Fibroblast of gingiva (primary cell): ENCODE measurements at regions not wholly inside any gene's neighbourhood (a gene's known extent, or its start where the extent isn't known, plus 50 kb on each side); places are given as distances from the start of the nearest gene placed in this dataset.
"Not testable (repeated sequence)": the region's sequence is repeated elsewhere in the genome, so short reads cannot be mapped to it uniquely, and the experiment has no call there.

Experiments
- DNase-seq: peaks from one replicate; pipeline ENCODE4 v3.0.0-alpha.2; 2011; ENCODE audit warnings: low read depth

DNA sequence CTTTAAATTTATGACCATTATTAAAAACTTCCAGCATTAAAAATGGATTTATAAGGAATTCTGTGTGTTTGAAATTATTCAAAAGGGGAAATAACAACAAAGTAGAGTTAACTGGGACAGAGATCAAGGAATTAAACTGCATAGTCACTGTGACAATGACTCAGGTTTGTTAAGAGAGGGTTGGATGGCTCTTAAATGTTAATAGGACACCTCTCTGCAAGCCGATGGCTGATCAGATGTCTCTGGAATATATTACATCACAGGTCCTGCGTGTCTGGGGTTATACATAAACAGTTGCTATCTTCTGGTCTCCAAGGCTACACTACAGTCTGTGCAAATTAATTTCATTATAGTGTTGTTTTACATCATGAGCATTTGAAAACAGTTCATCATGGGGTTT, 574.3 kb downstream of the COL12A1 start:
- peak; percentile 52 for DNase-seq

DNA sequence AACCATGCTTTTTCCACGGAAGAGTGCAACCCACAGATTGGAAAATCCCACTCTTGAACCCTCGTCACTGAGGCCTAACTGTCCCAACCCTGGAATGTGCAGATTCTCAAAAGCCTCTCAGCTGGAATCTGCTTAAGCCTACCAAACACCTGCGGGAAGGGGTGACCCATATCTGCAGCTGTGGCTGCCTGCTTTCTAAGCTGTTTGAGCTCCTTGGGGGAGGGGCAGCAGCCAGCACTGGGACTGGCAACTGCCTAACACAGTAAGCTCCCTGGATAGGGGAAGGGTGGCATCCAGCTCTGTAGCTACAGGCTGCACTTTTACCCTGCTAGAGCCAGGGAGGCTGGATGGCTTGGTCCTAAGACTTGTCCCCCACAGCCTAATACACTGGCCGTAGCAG, 579.6 kb downstream of the COL12A1 start:
- no peak for DNase-seq

DNA sequence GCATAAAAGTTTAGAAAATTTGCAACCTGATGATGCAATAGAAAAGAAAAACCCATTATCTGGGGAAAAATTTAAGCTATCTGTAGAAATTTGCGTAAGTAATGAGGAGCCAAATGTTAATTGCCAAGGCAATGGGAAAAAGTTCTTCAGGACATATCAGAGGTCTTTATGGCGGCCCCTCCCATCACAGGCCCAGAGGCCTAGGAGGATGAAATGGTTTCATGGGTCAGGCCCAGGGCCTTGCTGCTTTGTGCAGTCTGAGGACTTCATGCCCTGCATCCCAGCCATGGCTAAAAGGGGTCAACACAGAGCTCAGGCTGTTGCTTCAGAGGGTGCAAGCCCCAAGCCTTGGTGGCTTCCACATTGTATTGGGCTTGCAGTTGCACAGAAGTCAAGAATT, 582.8 kb downstream of the COL12A1 start:
- DNase-seq = no peak

DNA sequence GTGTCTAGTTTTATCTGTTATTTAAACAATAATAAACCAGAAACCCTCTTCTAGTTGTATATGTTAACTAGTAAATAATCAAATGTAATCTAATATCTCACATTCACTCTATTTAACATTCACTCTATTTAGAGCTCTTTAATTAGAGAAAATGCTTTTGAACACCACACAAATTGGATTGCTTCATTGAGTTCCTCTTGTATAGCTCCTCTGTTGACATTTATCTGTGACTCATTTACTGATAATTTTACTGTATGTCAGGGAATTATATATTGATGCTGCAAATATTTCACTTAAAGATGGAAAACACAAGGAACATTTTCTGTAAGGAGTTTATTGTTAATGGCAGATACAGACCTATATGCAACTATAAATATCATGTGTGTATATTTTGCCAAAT, 594.6 kb downstream of the COL12A1 start:
- no peak for DNase-seq

DNA sequence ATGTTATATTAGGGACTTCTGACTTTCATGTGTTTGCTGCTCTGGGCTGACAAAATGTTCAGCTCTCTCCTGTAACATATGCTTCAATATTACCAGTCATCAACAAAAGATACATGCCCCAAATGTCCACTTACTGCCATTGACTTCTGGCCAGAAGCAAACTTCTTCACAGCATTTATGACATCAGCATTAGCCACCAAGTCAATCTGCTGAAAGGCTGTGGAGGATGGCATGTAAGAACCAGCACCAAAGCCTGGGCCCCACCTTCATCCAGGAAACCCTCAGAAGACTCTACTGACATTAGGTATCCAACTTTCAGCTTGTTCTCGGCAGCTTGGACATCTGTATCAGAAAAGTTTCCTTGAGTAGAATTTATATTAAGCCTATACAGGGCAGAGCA, 595.5 kb downstream of the COL12A1 start:
- DNase-seq = no peak

DNA sequence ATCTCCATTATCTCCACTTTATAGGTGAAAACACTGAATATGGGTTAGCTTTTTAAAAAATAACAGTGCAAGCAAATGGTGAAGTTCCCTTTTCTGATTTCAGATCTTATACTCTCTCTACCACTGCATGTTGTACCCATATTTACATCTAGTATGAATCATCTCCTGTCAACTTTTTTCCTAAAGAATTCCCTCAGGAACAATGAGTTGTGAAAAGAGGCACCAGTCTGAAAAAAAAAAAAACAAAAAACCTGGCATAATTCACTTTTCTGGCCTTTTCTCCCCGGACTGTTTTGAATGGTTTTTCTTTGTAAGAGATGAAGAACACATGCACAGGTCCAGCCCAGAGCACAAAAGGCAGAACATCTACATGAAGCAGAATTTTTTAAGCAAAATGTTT, 596.0 kb downstream of the COL12A1 start:
- peak; percentile 56 for DNase-seq

DNA sequence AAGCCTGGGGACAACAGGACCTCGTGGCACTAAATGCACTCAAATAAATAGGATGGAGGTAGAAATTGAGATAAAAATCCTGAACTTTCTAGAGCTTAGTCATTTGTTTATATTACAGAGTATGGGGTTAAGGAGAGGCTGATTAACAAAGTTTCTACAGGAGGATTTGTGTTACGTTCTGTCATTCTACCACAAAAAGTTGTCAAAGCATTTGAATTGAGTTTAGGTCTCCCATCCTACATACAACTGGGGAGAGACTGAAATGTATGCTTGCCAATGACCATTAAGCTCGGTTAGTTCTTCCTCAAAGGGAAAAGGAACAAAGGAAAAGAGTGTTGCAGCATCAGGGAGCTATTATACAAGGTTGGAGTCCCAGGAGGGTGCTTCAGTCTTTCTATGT, 597.9 kb downstream of the COL12A1 start:
- no peak for DNase-seq

DNA sequence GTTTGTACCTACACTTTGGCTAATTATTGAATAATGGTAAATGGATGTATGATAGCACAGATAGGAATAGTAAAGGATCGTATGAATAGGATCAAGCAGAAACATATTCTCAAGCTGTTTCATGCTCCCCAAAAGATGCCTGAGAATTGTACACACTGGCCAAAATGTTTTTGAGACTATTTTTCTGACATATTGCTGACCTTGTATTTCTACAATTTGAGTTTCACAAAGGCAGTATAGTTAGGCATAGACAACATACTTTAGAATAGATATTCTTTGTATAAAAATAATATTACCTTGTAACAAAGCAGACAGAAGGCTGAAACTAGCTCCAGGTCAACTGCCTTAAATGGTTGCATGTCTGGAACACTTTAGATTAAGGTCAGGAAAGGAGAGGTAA, 598.4 kb downstream of the COL12A1 start:
- no peak for DNase-seq

DNA sequence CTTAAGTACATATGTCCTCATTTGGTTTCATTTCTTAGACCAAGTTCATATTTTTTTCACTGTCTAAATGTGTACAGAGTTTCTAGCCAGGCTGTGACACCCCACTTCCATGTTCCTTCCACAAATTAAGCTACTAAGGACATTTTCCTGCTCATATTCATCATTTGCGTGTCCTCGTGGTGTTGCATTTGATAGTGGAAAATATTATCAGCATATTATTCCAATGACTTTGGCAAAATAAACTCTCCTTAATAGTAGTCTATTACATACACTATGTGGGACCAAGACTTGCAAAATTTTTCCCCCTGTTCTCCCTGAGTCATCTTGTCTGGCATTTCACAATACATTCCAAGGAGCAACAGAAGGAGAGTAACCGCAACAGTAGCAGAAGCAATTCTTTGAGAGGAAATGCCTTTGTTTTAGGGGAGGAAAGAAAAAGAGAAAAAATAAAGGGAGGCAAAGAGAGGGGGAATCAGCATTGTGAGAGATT, 599.2 kb downstream of the COL12A1 start:
- peak; percentile 95 for DNase-seq

DNA sequence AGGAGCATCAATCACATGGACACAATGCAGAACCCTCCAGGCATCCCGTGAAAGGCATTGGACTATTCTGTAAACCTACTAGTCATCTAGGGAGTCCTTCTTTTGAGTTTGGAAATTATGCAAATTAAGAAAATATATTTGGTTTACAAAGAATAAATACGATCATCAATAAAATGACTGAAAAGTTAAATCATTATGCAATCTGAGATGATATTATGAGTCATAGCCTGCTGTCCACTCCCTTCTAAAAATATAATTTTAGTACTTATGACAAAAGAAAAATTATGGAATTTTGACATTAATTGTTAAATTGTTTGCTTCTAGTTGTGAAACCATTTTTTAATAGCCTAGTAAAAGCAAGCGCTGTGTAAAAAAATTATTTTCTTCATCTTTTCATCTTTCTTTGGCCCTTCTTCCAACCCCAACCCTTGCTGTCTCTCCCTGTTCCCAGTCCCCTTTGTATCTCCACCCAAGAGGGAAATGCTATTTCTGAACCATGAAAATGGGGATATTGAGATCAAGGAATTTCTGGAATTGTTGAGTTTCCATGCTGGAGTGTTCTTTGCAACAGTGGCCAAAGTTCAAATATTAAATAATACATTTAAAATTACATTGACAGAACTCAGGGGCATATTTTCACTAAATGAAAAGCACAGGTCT, 599.8 kb downstream of the COL12A1 start:
- no peak for DNase-seq

DNA sequence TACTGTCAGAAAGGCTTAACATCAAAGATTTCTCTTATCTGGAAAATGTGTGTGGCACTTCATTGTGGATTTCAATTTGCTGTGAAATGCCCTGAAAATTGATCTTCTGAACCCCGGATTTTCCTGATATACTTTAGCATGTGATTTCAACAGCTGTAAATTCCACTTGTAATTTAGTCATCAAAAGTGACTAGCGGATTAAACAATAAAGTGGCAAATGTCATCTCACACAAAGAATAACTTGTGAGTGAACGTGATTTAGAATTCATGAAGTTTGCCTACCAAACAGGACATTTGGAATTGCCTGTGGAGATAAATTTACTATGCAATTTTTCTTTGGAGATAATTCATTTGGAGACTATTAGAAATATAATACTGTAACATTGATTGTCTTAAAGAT, 601.6 kb downstream of the COL12A1 start:
- no peak for DNase-seq

DNA sequence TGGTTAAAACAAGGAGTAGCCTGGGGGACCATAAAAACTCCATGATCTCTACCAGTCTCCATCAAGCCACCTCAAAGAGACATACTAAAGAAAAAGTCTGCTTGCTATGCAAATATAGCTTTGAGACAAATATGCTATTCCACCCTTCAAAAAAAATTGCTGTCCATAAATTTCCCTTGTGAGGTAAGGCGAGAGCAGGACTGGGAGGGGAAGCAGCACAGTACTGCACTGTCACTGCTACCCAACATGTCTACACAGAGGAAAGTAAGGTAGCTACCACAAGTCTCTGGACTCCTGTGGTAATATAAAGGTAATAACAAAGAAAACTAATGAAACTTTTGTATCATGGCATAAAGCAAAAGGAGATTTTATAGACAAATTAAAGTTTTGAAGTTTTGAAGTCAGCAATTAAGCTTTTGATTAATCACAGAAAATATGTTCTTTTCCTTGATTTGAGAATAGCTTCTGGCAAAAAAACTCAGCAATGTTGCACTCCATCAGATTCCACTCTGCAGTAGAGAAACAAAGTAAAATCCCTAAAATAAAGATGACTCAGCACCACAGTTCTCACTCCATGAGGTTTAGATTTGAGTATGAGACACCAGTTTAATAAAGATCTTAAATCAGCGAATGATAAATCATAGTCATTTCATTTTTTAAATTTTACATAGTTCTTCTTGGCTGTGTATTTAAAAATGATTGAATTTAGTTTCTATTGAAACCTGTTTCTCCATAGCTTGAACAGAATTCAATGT, 602.4 kb downstream of the COL12A1 start:
- peak; percentile 30 for DNase-seq

DNA sequence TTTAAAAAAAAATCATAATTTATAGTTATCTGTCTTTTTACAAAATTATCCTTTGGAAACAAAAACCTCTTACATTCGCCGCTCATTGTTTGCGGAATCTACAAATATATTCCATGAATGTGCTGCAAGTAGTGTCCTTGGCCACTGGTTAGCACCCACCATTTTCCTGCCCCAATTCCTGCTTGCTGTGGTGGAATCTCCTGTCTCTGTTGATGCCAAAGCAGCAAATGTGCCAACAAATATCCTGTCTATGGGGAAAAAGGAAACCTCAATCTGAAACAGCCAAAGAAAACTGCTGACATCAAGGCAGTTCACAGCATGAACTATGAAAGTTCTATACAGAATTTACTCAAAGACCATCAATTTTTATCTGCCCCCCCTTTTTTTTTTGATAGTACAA, 603.6 kb downstream of the COL12A1 start:
- DNase-seq = no peak

DNA sequence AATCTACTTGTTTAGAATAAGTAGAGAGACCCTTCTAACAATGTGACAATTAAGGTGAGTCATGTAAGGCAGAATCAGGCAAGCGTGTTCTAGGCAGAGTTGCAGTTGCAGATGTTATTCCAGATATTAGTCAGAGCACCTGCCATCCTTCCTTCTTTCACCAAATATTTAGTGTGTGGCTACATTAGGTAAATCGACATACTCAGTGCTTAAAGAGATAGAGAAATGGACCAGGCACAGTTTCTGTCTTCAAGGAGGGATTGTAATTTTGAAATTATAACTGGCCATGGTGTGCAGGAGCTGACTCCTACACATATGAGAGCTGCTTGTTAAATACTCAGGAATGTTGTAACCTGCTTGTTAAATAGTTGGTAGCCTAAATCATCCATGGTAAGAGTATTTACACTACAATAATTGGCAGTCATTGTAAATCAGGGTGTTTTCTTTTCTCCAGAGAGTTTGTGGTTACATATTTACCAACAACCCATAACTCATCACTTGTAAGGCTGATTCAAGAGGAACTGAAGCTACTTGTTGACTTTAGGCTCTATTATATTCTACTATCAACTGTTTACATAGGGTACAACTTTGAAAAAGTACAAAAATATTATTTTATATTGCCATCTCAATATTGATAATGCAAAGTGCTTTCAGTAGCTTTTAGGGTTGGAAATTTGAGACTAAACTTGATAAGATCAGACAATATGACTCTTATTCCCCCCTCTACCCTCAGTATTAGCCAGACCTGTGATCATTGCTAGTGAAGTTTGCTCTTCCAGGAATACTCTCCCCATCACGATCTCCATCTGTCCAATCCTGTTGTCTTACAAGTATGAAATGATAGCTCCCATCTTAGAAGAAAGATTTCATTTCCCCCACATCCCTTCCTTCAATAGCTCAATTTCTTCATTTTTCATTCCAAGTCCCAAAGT, 607.1 kb downstream of the COL12A1 start:
- DNase-seq = no peak

DNA sequence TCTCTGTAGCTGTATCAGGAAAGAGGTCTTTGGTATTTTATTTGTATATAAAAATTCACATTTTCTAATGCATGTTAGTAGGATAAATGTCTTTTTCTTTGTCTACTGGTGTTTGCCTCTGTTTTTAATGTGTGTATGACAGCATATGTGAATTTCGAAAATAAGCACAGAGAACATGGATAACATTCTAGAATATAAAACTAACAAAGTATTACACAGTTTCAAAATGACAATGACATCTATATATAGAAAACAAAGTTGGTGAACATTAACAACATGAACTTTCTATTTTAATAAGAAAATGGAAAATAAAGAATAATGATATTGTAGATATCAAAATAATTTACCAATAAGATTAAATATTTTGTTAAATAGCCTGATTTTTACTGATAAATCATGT, 608.0 kb downstream of the COL12A1 start:
- no peak for DNase-seq

DNA sequence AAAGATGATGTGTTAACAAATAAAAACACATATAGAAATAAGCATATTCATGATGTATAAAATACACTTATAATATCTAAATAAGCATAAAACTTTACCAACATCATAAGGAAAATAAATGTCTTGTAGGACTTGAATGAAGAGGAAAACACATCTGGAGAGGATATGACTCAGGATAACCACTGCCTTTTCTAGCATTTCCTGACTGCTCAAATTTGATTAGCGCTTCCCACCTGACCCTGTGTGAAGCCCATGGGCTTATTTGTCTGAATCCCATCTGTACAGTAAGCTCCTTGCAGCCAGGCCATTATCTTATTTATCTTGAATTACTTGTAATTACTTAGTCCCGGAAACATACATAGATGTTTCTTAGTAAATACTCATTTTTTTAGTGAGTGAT, 608.6 kb downstream of the COL12A1 start:
- DNase-seq = no peak

DNA sequence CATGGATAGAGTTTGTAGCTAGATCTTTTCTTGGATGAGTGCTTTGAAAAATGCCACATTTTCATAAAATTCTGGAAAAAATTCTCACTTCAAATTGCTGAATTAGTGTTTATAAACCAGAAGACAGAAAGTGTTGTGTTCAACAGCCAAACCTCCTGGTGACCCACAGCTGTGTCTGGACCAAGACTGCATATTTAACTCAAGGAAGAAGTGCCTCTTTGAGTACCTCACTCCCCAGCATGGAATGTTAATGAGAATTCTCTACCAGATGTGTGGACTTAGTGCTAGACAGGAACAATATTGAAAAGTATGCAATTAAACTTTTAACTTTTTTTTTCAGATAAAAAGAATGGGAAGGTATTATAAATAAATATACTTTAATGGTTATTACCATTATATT, 609.3 kb downstream of the COL12A1 start:
- no peak for DNase-seq

DNA sequence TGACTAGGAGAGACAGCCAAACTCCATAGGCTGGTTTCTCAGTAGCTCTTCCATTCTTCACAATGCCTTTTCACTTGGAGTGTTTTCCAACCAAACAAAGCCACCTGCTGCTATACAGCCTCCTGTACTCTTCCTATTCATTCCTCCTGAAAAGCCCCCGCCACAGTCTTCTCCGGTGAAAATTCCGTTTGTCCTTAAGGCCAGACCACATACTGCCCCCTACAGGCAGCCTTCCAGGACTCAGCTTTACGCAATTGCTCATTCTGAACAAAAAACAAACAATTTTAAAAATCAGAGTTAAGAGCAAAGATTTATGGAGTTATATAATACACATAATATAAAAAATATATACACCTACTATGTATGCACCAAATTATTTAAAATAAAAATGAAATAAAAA, 611.5 kb downstream of the COL12A1 start:
- DNase-seq = not testable (repeated sequence)

DNA sequence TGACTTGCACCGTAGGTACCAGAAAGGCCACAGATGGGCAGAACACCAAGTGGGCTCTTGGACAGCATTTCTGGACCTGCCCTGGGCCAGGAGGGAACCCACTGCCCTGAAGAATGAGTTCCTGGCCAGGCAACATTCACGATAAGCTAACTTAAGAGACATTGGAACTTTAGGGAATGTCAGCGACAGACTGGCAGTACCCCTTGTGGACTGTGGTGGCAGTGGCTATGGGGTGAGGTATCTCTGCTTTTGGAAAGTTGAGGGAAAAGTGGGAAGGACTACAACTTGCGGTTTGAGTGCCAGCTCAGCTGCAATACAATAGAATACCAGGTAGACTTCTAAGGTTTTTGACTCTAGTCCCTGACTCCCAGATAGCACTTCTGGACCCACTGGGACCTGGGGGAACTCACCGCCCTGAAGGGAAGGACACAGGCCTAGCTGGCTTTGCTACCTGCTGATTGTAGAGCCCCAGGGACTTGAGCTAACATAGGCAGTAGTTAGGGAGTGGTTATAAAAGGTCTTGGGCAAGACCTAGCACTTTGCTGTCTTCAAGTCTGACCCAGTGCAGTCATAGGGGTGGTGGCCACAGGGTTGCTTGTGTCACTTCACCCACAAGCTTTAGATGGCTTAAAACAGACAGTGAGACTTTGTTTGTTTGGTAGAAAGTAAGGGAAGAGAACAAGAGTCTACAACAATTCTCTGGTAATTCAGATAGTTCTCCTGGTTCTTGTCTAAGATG, 617.6 kb downstream of the COL12A1 start:
- DNase-seq = no peak

DNA sequence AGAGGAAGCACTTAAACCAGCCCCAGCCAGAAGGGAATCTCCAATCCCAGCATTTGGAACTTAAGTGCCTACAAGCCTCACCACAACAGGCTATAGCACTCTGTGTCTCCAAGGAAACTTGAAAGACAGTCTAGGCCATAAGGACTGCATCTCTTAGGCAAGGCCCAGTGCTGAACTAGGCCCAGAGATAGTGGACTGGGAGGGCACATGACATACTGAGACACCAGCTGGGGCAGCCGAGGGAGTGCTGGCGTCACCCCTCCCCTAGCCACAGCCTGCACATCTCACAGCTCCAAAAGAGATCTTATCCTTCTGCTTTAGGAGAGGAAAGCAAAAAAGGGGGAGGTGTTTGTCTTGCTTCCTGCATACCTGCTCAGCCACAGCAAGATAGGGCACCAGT, 618.5 kb downstream of the COL12A1 start:
- DNase-seq = no peak

DNA sequence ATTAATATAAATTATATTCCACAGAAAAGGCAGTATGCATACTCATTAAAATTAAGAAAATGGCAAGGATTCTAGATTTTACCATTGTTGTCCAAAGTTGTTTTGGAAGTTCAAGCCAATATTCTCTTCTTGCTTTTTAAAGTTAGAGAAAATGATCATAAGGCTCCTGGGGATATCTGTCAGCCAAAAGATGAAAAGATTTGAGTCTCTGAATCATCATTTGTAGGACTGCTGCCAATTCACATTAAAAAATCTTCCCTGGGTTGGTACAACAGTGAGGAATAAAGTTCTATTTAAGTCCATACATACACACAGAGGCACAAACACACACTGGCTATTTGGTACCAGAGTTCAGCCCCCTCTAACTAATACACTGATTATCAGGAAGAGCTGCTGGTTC, 620.1 kb downstream of the COL12A1 start:
- no peak for DNase-seq

DNA sequence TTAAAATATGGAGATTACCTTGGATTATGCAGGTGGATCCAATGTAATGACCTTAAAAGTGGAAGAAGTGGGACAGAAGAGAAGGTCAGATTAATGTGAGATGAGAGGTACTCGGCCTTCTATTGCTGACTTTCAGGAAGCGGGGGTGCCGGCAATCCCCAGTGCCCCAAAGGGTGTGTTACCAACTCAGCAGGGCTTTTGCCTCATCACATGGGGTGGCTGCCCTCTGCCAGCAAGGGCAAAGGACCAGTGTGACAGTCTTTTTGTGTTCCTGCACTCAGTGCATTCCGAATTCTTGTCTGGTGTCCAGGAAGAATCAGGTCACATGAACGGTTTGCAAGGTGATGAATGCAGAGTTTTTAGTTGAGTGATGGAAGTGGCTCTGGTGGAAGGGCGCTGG, 624.2 kb downstream of the COL12A1 start:
- no peak for DNase-seq
